ENCODE measurements at regions not wholly inside any gene's neighbourhood (a gene's known extent, or its start where the extent isn't known, plus 50 kb on each side); places are given as distances from the start of the nearest gene placed in this dataset.

GRCh38 chr15:98163319-98164045, 203.0 kb downstream of the ARRDC4 start:
- no peak overlapping the region for H3K9ac ChIP-seq (ENCODE audit: low read length)
- no peaks in the 10 kb centered on the region for H3K9me3 ChIP-seq (ENCODE audit: insufficient read depth, low read length)
- H3K4me3 ChIP-seq (ENCODE audit: low read length) = no peak overlapping the region
- H3K79me2 ChIP-seq (ENCODE audit: low read length) = no peaks in the 10 kb centered on the region
- no peak for TF ChIP-seq EZH2phosphoT487 (IDR thresholded peaks at IDR 0.05; ENCODE audit: low read depth)
- no peak for TF ChIP-seq CTCF (IDR thresholded peaks at IDR 0.05; ENCODE audit: low read depth, low read length)
- no peak overlapping the region for H2AFZ ChIP-seq (ENCODE audit: low read depth, low read length)
- peaks cover 4% of the 10 kb centered on the region; the same call in 1 of the 2 replicates for H3K27me3 ChIP-seq (ENCODE audit: low read depth, low read length)
- no peaks in the 10 kb centered on the region for H3K4me1 ChIP-seq (ENCODE audit: low read length)
- no peak overlapping the region for H3K4me2 ChIP-seq (ENCODE audit: low read length)
- H3K36me3 ChIP-seq (replicated peaks; ENCODE audit: low read depth, low read length) = no peaks in the 10 kb centered on the region
- H3K27ac ChIP-seq (ENCODE audit: low read length) = no peak overlapping the region
- no peaks in the 10 kb centered on the region for H4K20me1 ChIP-seq (ENCODE audit: insufficient read depth, low read length)

GRCh38 chr15:98164571-98164970, 204.1 kb downstream of the ARRDC4 start:
- Histone ChIP-seq H3K9me3 (ENCODE audit: insufficient read depth, low read length) (no peaks in the 10 kb centered on the region), H3K27me3 (ENCODE audit: low read depth, low read length) (peaks cover 4% of the 10 kb centered on the region; the same call in 1 of the 2 replicates), H3K4me1 (ENCODE audit: low read length) (no peaks in the 10 kb centered on the region), H2AFZ (ENCODE audit: low read depth, low read length) (no peak overlapping the region), H3K9ac (ENCODE audit: low read length) (no peak overlapping the region), H4K20me1 (ENCODE audit: insufficient read depth, low read length) (no peaks in the 10 kb centered on the region), H3K27ac (ENCODE audit: low read length) (no peak overlapping the region), H3K79me2 (ENCODE audit: low read length) (no peaks in the 10 kb centered on the region), H3K36me3 (replicated peaks; ENCODE audit: low read depth, low read length) (no peaks in the 10 kb centered on the region), H3K4me2 (ENCODE audit: low read length) (no peak overlapping the region), H3K4me3 (ENCODE audit: low read length) (no peak overlapping the region)
- TF ChIP-seq EZH2phosphoT487 (IDR thresholded peaks at IDR 0.05; ENCODE audit: low read depth) = no peak
- no peak for TF ChIP-seq CTCF (IDR thresholded peaks at IDR 0.05; ENCODE audit: low read depth, low read length)

- no peaks in the 10 kb centered on the region for H3K4me1 ChIP-seq (ENCODE audit: low read length)
- H3K79me2 ChIP-seq (ENCODE audit: low read length) = no peaks in the 10 kb centered on the region
- no peak overlapping the region for H3K4me3 ChIP-seq (ENCODE audit: low read length)
- H3K27me3 ChIP-seq (ENCODE audit: low read depth, low read length) = peaks cover 4% of the 10 kb centered on the region; the same call in 1 of the 2 replicates
- no peaks in the 10 kb centered on the region for H3K9me3 ChIP-seq (ENCODE audit: insufficient read depth, low read length)
- H3K27ac ChIP-seq (ENCODE audit: low read length) = no peak overlapping the region
- no peak overlapping the region for H3K9ac ChIP-seq (ENCODE audit: low read length)
- no peak overlapping the region for H3K4me2 ChIP-seq (ENCODE audit: low read length)
- H2AFZ ChIP-seq (ENCODE audit: low read depth, low read length) = no peak overlapping the region
- no peaks in the 10 kb centered on the region for H4K20me1 ChIP-seq (ENCODE audit: insufficient read depth, low read length)
- H3K36me3 ChIP-seq (replicated peaks; ENCODE audit: low read depth, low read length) = no peaks in the 10 kb centered on the region
- no peak for TF ChIP-seq EZH2phosphoT487 (IDR thresholded peaks at IDR 0.05; ENCODE audit: low read depth)
- no peak for TF ChIP-seq CTCF (IDR thresholded peaks at IDR 0.05; ENCODE audit: low read depth, low read length)
Observed at GRCh38 chr15:98164986-98165385, 204.5 kb downstream of the ARRDC4 start.

- H3K79me2 ChIP-seq (ENCODE audit: low read length) = no peaks in the 10 kb centered on the region
- no peaks in the 10 kb centered on the region for H3K36me3 ChIP-seq (replicated peaks; ENCODE audit: low read depth, low read length)
- no peak overlapping the region for H2AFZ ChIP-seq (ENCODE audit: low read depth, low read length)
- H3K4me1 ChIP-seq (ENCODE audit: low read length) = no peaks in the 10 kb centered on the region
- H3K4me2 ChIP-seq (ENCODE audit: low read length) = no peak overlapping the region
- TF ChIP-seq EZH2phosphoT487 (IDR thresholded peaks at IDR 0.05; ENCODE audit: low read depth) (no peak), CTCF (IDR thresholded peaks at IDR 0.05; ENCODE audit: low read depth, low read length) (no peak)
- no peaks in the 10 kb centered on the region for H4K20me1 ChIP-seq (ENCODE audit: insufficient read depth, low read length)
- H3K9ac ChIP-seq (ENCODE audit: low read length) = no peak overlapping the region
- no peak overlapping the region for H3K4me3 ChIP-seq (ENCODE audit: low read length)
- no peak overlapping the region for H3K27ac ChIP-seq (ENCODE audit: low read length)
- peaks cover 4% of the 10 kb centered on the region; the same call in 1 of the 2 replicates for H3K27me3 ChIP-seq (ENCODE audit: low read depth, low read length)
- H3K9me3 ChIP-seq (ENCODE audit: insufficient read depth, low read length) = no peaks in the 10 kb centered on the region
Observed at GRCh38 chr15:98167722-98168268, 207.3 kb downstream of the ARRDC4 start.

Measured in OCI-LY3 (cell line).